Body of pancreas (tissue), 4 donors: ENCODE measurements at regions not wholly inside any gene's neighbourhood (a gene's known extent, or its start where the extent isn't known, plus 50 kb on each side); places are given as distances from the start of the nearest gene placed in this dataset.

Experiments used
- POLR2A ChIP-seq, 3 donors: fragments of 450-650 bp; IDR thresholded peaks; one replicate each; pipeline ENCODE4 v1.6.1; 2016; ENCODE audit warnings: antibody characterized with exemption in 3 of 3, mild to moderate bottlenecking in 2 of 3
- TF ChIP-seq, protein P1 (sequence below), 7 experiments: fragments of 450-650 bp in 4 of 7; fragments of 200-600 bp in 3 of 7; sonication (generic) in 3 of 7; IDR thresholded peaks; one replicate each; pipeline ENCODE4 v1.5.1; 2016 to 2019; ENCODE audit warnings: antibody characterized with exemption in 7 of 7

DNA sequence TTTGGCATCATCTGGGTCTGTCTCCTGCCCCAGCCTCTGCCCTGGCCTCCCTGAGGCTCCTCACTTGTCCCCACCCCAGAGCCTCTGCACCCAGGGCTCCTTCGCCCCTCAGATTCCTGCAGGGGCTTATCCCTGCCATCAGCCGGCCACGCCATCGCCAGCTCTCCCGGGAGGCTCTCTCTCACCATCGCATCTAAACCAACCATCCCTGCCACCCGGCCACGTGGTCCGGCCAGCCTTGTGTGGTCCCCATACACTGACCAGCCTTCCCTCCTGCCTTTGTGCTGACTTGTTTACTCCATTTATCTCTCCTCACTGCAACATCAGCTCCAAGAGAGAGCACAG lies 134.3 kb upstream of the IQSEC1 start:
- TF ChIP-seq, protein P1, sequence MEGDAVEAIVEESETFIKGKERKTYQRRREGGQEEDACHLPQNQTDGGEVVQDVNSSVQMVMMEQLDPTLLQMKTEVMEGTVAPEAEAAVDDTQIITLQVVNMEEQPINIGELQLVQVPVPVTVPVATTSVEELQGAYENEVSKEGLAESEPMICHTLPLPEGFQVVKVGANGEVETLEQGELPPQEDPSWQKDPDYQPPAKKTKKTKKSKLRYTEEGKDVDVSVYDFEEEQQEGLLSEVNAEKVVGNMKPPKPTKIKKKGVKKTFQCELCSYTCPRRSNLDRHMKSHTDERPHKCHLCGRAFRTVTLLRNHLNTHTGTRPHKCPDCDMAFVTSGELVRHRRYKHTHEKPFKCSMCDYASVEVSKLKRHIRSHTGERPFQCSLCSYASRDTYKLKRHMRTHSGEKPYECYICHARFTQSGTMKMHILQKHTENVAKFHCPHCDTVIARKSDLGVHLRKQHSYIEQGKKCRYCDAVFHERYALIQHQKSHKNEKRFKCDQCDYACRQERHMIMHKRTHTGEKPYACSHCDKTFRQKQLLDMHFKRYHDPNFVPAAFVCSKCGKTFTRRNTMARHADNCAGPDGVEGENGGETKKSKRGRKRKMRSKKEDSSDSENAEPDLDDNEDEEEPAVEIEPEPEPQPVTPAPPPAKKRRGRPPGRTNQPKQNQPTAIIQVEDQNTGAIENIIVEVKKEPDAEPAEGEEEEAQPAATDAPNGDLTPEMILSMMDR (IDR thresholded peaks at IDR 0.05) = no peak
- TF ChIP-seq POLR2A (IDR thresholded peaks at IDR 0.05) = no peak
